ENCODE measurements at regions not wholly inside any gene's neighbourhood (a gene's known extent, or its start where the extent isn't known, plus 50 kb on each side); places are given as distances from the start of the nearest gene placed in this dataset.
"Not testable (repeated sequence)": the region's sequence is repeated elsewhere in the genome, so short reads cannot be mapped to it uniquely, and the experiment has no call there.

GRCh38 chr5:155556700-155557099 lies 543.1 kb downstream of the KIF4B start:
- ATAC-seq, result no peak
- no peak overlapping the region for H3K27ac Mint-ChIP-seq
- H3K9me3 Mint-ChIP-seq, result no peaks in the 10 kb centered on the region
- intact Hi-C loops (cut with micrococcal nuclease), result no loop called here
- ChIA-PET CTCF (no interaction called here), POLR2A (no interaction called here)
- no peaks in the 10 kb centered on the region for H3K4me1 Mint-ChIP-seq (ENCODE audit: low read depth)
- TF ChIP-seq CTCF (IDR thresholded peaks at IDR 0.05), result no peak
- DNase-seq, result no peak
- H3K4me3 Mint-ChIP-seq, result no peak overlapping the region
- H3K36me3 Mint-ChIP-seq (ENCODE audit: low read depth), result no peaks in the 10 kb centered on the region
- peaks cover 1% of the 10 kb centered on the region for H3K27me3 Mint-ChIP-seq

GRCh38 chr5:155562158-155562557 lies 548.6 kb downstream of the KIF4B start:
- CTCF ChIA-PET, result no interaction called here
- peaks cover 1% of the 10 kb centered on the region for H3K27me3 Mint-ChIP-seq
- H3K4me1 Mint-ChIP-seq (ENCODE audit: low read depth), result no peaks in the 10 kb centered on the region
- no peak overlapping the region for H3K4me3 Mint-ChIP-seq
- POLR2A ChIA-PET, result no interaction called here
- H3K9me3 Mint-ChIP-seq, result no peaks in the 10 kb centered on the region
- no peak for TF ChIP-seq CTCF (IDR thresholded peaks at IDR 0.05)
- intact Hi-C loops (cut with micrococcal nuclease), result no loop called here
- DNase-seq (no peak), ATAC-seq (no peak)
- H3K27ac Mint-ChIP-seq, result no peak overlapping the region
- no peaks in the 10 kb centered on the region for H3K36me3 Mint-ChIP-seq (ENCODE audit: low read depth)

- ChIA-PET POLR2A (no interaction called here), CTCF (no interaction called here)
- Mint-ChIP-seq H3K27ac (no peak overlapping the region), H3K36me3 (ENCODE audit: low read depth) (no peaks in the 10 kb centered on the region), H3K9me3 (peaks cover 11% of the 10 kb centered on the region), H3K4me3 (no peak overlapping the region), H3K4me1 (ENCODE audit: low read depth) (no peaks in the 10 kb centered on the region), H3K27me3 (no peaks in the 10 kb centered on the region)
- TF ChIP-seq CTCF (IDR thresholded peaks at IDR 0.05), result no peak
- ATAC-seq, result no peak
- intact Hi-C loops (cut with micrococcal nuclease), result no loop called here
- DNase-seq, result no peak
These were observed 551.0 kb downstream of the KIF4B start for GRCh38 chr5:155564541-155564940.

GRCh38 chr5:155575861-155576260 lies 562.3 kb downstream of the KIF4B start:
- H3K4me3 Mint-ChIP-seq, result no peak overlapping the region
- ChIA-PET CTCF (no interaction called here), POLR2A (no interaction called here)
- H3K27me3 Mint-ChIP-seq, result no peaks in the 10 kb centered on the region
- no peaks in the 10 kb centered on the region for H3K36me3 Mint-ChIP-seq (ENCODE audit: low read depth)
- intact Hi-C loops (cut with micrococcal nuclease), result no loop called here
- H3K27ac Mint-ChIP-seq, result no peak overlapping the region
- peaks cover 2% of the 10 kb centered on the region for H3K9me3 Mint-ChIP-seq
- ATAC-seq (no peak), DNase-seq (no peak)
- no peak for TF ChIP-seq CTCF (IDR thresholded peaks at IDR 0.05)
- no peaks in the 10 kb centered on the region for H3K4me1 Mint-ChIP-seq (ENCODE audit: low read depth)

- DNase-seq; H3K27me3 Mint-ChIP-seq; H3K27ac Mint-ChIP-seq; H3K4me1 Mint-ChIP-seq (ENCODE audit: low read depth); H3K9me3 Mint-ChIP-seq; ATAC-seq; H3K36me3 Mint-ChIP-seq (ENCODE audit: low read depth); POLR2A ChIA-PET; H3K4me3 Mint-ChIP-seq; CTCF ChIA-PET; intact Hi-C loops (cut with micrococcal nuclease): not testable (repeated sequence)
These were observed 573.3 kb downstream of the KIF4B start for GRCh38 chr5:155586808-155587207.

- no peak for DNase-seq
- Mint-ChIP-seq H3K27ac (no peak overlapping the region), H3K4me1 (ENCODE audit: low read depth) (no peaks in the 10 kb centered on the region), H3K36me3 (ENCODE audit: low read depth) (no peaks in the 10 kb centered on the region), H3K27me3 (no peaks in the 10 kb centered on the region), H3K4me3 (no peak overlapping the region), H3K9me3 (no peaks in the 10 kb centered on the region)
- ChIA-PET POLR2A (no interaction called here), CTCF (interaction anchor here (0.6 kb wide), 1 partner anchor 1874 kb away, joined by 3 read pairs; no protein-coding TSS in a partner anchor)
- ATAC-seq, result no peak
- intact Hi-C loops (cut with micrococcal nuclease), result no loop called here
- TF ChIP-seq CTCF (IDR thresholded peaks at IDR 0.05), result no peak
These were observed 573.9 kb downstream of the KIF4B start for GRCh38 chr5:155587458-155587857.

Data from activated CD8-positive, alpha-beta T cell treated with anti-CD3 and anti-CD28 coated beads for 36 hours (primary cell).